Skeletal muscle tissue (tissue), 3 donors: ENCODE measurements at regions not wholly inside any gene's neighbourhood (a gene's known extent, or its start where the extent isn't known, plus 50 kb on each side); places are given as distances from the start of the nearest gene placed in this dataset.

Experiments used
- H3K27ac ChIP-seq: one replicate; pipeline ENCODE4 v1.7.0; 2013; ENCODE audit warnings: mild to moderate bottlenecking, low read depth, low read length, inconsistent platforms
- H3K27me3 ChIP-seq, 3 donors: one replicate each; pipeline ENCODE4 v1.7.0; 2013; ENCODE audit warnings: low read length in 3 of 3; ENCODE audit not compliant: control insufficient read depth in 3 of 3, insufficient read depth in 3 of 3
- H3K36me3 ChIP-seq, 3 donors: one replicate each; pipeline ENCODE4 v1.7.0; 2013; ENCODE audit warnings: low read length in 3 of 3; ENCODE audit not compliant: control insufficient read depth in 3 of 3, insufficient read depth in 3 of 3
- H3K4me1 ChIP-seq, 3 donors: one replicate each; pipeline ENCODE4 v1.7.0; 2013; ENCODE audit warnings: low read length in 3 of 3, mild to moderate bottlenecking in 3 of 3; ENCODE audit not compliant: control insufficient read depth in 3 of 3, insufficient read depth in 3 of 3
- H3K4me3 ChIP-seq, 3 donors: one replicate each; pipeline ENCODE4 v1.7.0; 2013; ENCODE audit warnings: low read length in 3 of 3
- H3K9ac ChIP-seq, 3 donors: one replicate each; pipeline ENCODE4 v1.7.0; 2013; ENCODE audit warnings: low read length in 3 of 3, mild to moderate bottlenecking in 3 of 3, moderate library complexity in 2 of 3, low read depth in 1 of 3
- H3K9me3 ChIP-seq, 3 donors: one replicate each; pipeline ENCODE4 v1.7.0; 2013; ENCODE audit warnings: low read length in 3 of 3; ENCODE audit not compliant: control insufficient read depth in 3 of 3
- donor health status: Osteomylitis.

DNA sequence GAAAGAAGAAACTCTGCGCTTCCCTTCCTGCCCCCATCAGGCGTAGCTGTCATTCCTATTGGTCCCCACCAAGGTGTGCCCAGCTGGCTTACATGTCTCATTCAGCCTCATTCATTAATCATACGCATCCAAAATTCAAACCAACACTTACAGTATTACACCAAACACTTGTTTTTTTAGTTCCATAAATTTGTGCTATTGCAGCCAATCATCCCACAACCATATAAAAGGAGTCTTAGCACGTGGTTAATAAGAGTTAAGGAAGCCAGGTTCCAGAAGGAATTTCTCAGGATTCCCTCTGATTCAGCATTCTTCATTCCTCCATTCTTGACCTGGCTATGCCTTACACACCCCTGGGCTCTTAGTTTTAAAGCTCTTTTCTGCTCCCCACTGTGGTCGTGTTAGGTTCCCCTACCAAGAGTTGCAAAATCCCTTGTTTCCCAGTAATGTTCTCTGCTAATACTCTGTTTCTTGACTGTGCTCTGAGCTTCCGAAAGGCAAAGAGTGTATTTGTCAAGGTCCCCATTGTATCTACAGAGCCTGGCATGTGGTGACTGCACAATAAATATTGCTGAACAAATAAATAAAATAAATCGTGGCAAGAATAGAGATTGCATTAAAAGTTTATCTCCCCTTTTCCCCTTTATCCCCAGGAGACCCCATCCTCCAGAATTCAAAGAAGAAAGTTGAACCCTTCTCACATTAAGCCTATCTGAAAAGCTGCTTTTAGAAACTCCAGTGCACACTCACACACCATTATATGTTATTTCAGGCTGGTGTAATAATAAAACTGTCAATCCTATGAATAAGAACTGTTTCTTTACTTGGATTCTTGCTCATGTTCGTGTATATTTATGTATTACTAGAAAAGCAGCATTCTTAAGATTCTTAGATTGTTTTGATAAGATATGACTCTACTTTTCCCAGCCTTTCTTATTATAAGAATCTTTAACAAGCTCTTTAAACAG lies 514.4 kb downstream of the INHBA start:
- no peak overlapping the region for H3K27ac ChIP-seq
- H3K9ac ChIP-seq, result no peak overlapping the region

DNA sequence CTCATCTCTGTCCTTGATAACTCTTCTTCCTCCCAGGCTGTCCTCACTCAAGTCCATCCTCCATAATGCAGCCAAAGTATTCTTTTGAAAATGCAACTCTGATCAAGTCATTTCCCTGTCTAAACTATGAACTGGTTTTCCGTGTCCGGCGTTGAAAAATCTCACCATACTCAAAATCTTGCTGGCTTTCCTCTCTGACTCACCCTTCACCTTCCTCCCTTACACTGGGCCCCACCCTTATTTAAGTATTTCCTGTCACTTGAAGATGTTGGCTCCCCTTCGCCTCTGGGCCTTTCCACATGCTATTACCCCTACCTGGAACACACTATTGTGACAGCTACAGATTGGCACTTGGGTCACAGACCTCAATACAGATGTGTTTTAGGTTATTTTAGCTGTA lies 515.6 kb downstream of the INHBA start:
- no peak overlapping the region for H3K4me3 ChIP-seq
- no peak overlapping the region for H3K27ac ChIP-seq
- H3K27me3 ChIP-seq, result no peaks in the 10 kb centered on the region
- no peak overlapping the region for H3K9ac ChIP-seq
- no peaks in the 10 kb centered on the region for H3K9me3 ChIP-seq
- H3K4me1 ChIP-seq, result no peaks in the 10 kb centered on the region
- H3K36me3 ChIP-seq, result no peaks in the 10 kb centered on the region

More for the DNA sequence above, 514.4 kb downstream of the INHBA start:
- H3K9me3 ChIP-seq, result no peaks in the 10 kb centered on the region
- H3K27me3 ChIP-seq, result no peaks in the 10 kb centered on the region
- H3K4me1 ChIP-seq, result no peaks in the 10 kb centered on the region
- H3K36me3 ChIP-seq, result no peaks in the 10 kb centered on the region
- H3K4me3 ChIP-seq, result no peak overlapping the region

DNA sequence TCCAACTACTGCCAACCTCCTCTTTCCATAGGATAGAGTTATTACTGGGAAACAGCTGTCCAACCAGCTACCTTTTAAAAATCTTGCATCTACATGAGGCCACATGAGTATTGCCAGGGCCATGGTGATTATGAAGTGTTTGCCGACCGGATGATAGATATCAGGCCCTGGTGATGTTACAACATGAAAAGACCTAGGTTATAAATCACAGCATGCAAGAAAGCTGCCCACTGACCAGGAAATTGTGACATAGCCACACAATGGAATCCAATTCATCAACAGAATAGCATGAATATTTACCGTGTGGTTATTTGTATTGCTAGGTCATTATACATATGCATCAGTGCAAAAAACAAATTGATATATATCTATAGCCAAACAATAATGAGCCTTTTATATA lies 517.0 kb downstream of the INHBA start:
- Histone ChIP-seq H3K4me3 (no peak overlapping the region), H3K4me1 (no peaks in the 10 kb centered on the region), H3K27ac (no peak overlapping the region), H3K9me3 (no peaks in the 10 kb centered on the region), H3K9ac (no peak overlapping the region), H3K27me3 (no peaks in the 10 kb centered on the region), H3K36me3 (no peaks in the 10 kb centered on the region)

DNA sequence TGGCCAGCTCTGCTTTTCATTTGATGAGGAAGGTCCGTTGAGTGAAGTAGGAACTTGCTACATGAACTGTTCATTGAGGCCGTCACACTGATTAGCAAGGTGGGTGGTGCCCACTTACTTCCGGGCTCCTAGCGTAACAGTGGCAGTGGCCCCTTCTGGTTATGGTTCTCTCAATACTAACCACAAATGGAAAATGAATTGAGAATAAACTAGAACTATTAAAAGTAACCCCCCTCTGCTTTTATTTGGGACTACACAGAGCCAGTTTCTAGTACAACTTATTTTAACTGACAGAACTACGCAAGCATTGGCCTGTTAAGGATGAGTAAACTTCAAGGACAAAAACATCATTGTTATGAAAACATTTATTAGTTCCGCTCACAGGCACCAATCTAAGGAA lies 519.1 kb downstream of the INHBA start:
- Histone ChIP-seq H3K4me3 (no peak overlapping the region), H3K27ac (no peak overlapping the region), H3K36me3 (no peaks in the 10 kb centered on the region), H3K27me3 (no peaks in the 10 kb centered on the region), H3K9ac (no peak overlapping the region), H3K4me1 (no peaks in the 10 kb centered on the region), H3K9me3 (no peaks in the 10 kb centered on the region)

GRCh38 chr7:41182782-41183181 lies 520.1 kb downstream of the INHBA start:
- Histone ChIP-seq H3K36me3 (no peaks in the 10 kb centered on the region), H3K4me1 (no peaks in the 10 kb centered on the region), H3K4me3 (no peak overlapping the region), H3K27ac (no peak overlapping the region), H3K27me3 (no peaks in the 10 kb centered on the region), H3K9ac (no peak overlapping the region), H3K9me3 (no peaks in the 10 kb centered on the region)

DNA sequence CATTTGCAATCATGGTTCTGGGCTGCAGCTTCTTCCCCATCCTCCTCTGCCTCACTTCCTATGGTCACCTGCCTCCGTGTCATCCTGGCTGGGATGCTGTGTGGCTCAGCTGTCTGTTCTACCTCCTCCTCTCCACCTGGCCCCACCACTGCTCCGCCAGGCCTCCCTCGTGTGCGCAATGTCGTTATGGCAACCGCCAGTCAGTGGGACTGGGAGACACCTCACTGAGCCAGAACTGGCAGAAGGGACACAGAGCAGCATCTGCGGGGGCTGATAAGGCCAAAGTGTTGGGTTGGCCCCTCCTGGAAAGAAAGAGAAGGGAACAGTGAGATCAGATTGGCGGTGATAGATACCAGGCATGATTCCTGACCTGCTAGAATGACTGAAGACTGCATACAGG lies 527.5 kb downstream of the INHBA start:
- no peak overlapping the region for H3K4me3 ChIP-seq
- H3K9ac ChIP-seq, result no peak overlapping the region
- H3K27ac ChIP-seq, result no peak overlapping the region
- H3K4me1 ChIP-seq, result no peaks in the 10 kb centered on the region
- H3K9me3 ChIP-seq, result no peaks in the 10 kb centered on the region
- no peaks in the 10 kb centered on the region for H3K27me3 ChIP-seq
- no peaks in the 10 kb centered on the region for H3K36me3 ChIP-seq

GRCh38 chr7:41174521-41174920 lies 528.4 kb downstream of the INHBA start:
- Histone ChIP-seq H3K4me1 (no peaks in the 10 kb centered on the region), H3K9me3 (no peaks in the 10 kb centered on the region), H3K9ac (no peak overlapping the region), H3K4me3 (no peak overlapping the region), H3K27ac (no peak overlapping the region), H3K27me3 (no peaks in the 10 kb centered on the region), H3K36me3 (no peaks in the 10 kb centered on the region)

DNA sequence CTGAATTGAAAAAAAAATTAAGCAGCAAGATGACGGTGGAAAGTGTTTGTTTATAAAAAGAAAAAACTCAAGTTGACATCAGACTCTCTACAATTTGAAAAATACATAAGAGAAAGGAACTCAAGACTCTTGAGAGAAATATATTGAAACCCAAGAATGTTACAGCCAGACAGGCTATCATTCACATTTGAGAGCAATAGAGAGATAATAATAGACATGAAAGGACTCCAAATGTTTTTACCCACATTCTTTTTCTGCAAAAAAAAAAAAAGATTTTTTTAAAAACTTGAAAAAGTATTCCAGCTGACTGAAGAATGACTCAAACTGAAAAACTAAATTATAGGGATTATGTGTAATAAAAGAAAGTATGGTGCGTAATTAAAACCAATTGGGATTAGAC lies 532.4 kb downstream of the INHBA start:
- no peaks in the 10 kb centered on the region for H3K9me3 ChIP-seq
- H3K27ac ChIP-seq, result no peak overlapping the region
- H3K9ac ChIP-seq, result no peak overlapping the region
- no peaks in the 10 kb centered on the region for H3K4me1 ChIP-seq
- H3K4me3 ChIP-seq, result no peak overlapping the region
- no peaks in the 10 kb centered on the region for H3K27me3 ChIP-seq
- no peaks in the 10 kb centered on the region for H3K36me3 ChIP-seq

- Histone ChIP-seq H3K27ac (no peak overlapping the region), H3K4me3 (no peak overlapping the region), H3K9ac (no peak overlapping the region), H3K27me3 (no peaks in the 10 kb centered on the region), H3K36me3 (no peaks in the 10 kb centered on the region), H3K9me3 (no peaks in the 10 kb centered on the region), H3K4me1 (no peaks in the 10 kb centered on the region)
Measured at GRCh38 chr7:41169317-41169716, 533.6 kb downstream of the INHBA start.

GRCh38 chr7:41167836-41168235 lies 535.1 kb downstream of the INHBA start:
- H3K4me1 ChIP-seq, result no peaks in the 10 kb centered on the region
- no peak overlapping the region for H3K27ac ChIP-seq
- H3K4me3 ChIP-seq, result no peak overlapping the region
- H3K9me3 ChIP-seq, result no peaks in the 10 kb centered on the region
- H3K9ac ChIP-seq, result no peak overlapping the region
- no peaks in the 10 kb centered on the region for H3K27me3 ChIP-seq
- no peaks in the 10 kb centered on the region for H3K36me3 ChIP-seq
